Spleen (tissue), 11 donors: ENCODE measurements at regions not wholly inside any gene's neighbourhood (a gene's known extent, or its start where the extent isn't known, plus 50 kb on each side); places are given as distances from the start of the nearest gene placed in this dataset.

ENCODE experiments used
- DNase-seq: peaks from one replicate; pipeline ENCODE4 v3.0.0-alpha.2; 2020
- H3K27ac ChIP-seq, 8 donors: fragments of 200-600 bp; sonication (generic) in 7 of 8; 1 replicate in 4 of 8; 2 replicates in 4 of 8; pipeline versions ENCODE4 v1.5.0 to v1.8.0; 2016 to 2021; ENCODE audit warnings: inconsistent platforms in 4 of 8, mild to moderate bottlenecking in 4 of 8, moderate library complexity in 1 of 8
- H3K27me3 ChIP-seq, 7 donors: fragments of 200-600 bp; sonication (generic) in 6 of 7; replicated peaks in 1 of 7; 1 replicate in 4 of 7; 2 replicates in 3 of 7; pipeline versions ENCODE4 v1.5.0 to v1.8.0; 2016 to 2021; ENCODE audit warnings: inconsistent platforms in 3 of 7, mild to moderate bottlenecking in 1 of 7
- H3K36me3 ChIP-seq, 6 donors: fragments of 200-600 bp; sonication (generic) in 5 of 6; 1 replicate in 4 of 6; 2 replicates in 2 of 6; pipeline versions ENCODE4 v1.5.0 to v1.8.0; 2016 to 2021; ENCODE audit warnings: inconsistent platforms in 2 of 6
- H3K4me1 ChIP-seq, 6 donors: fragments of 200-600 bp; sonication (generic) in 5 of 6; 1 replicate in 3 of 6; 2 replicates in 3 of 6; pipeline versions ENCODE4 v1.5.0 to v1.8.0; 2016 to 2021; ENCODE audit warnings: inconsistent platforms in 3 of 6
- H3K4me3 ChIP-seq, 8 donors: fragments of 200-600 bp; sonication (generic) in 7 of 8; 1 replicate in 4 of 8; 2 replicates in 4 of 8; pipeline versions ENCODE4 v1.5.0 to v1.8.0; 2016 to 2021; ENCODE audit warnings: inconsistent platforms in 4 of 8, mild to moderate bottlenecking in 4 of 8, moderate library complexity in 2 of 8
- H3K9me3 ChIP-seq, 8 donors: fragments of 200-600 bp; sonication (generic) in 7 of 8; 1 replicate in 4 of 8; 2 replicates in 4 of 8; pipeline versions ENCODE4 v1.5.0 to v1.8.0; 2016 to 2021; ENCODE audit warnings: inconsistent platforms in 4 of 8
- CTCF ChIP-seq, 11 experiments: fragments of 200-600 bp in 7 of 11; fragments of 450-650 bp in 4 of 11; sonication (generic) in 4 of 11; IDR thresholded peaks in 8 of 11; conservative IDR thresholded peaks in 3 of 11; 1 replicate in 7 of 11; 2 replicates in 4 of 11; pipeline versions ENCODE4 v1.4.0 to v1.8.0; 2016 to 2021; ENCODE audit warnings: antibody characterized with exemption in 11 of 11, inconsistent platforms in 4 of 11, mild to moderate bottlenecking in 1 of 11
- POLR2A ChIP-seq, 3 donors: fragments of 450-650 bp; IDR thresholded peaks; one replicate each; pipeline ENCODE4 v1.5.1; 2017; ENCODE audit warnings: antibody characterized with exemption in 3 of 3, mild to moderate bottlenecking in 1 of 3
- POLR2AphosphoS5 ChIP-seq, 3 donors: sonication (generic); formaldehyde crosslinking; IDR thresholded peaks; one replicate each; pipeline ENCODE4 v1.5.1; 2017; ENCODE audit warnings: antibody characterized with exemption in 3 of 3
- WGBS, 5 donors: extraction: QIAGEN DNeasy Blood & Tissue Kit in 3 of 5; methylation state at CpG; one replicate each; pipeline versions ENCODE4 v1.1.5 to v1.1.7; 2013 to 2018; 5-methylcytosine and 5-hydroxymethylcytosine counted together
- intact Hi-C: fragments of 100-400 bp; cut with DNase I; formaldehyde crosslinking; loops from one replicate; pipeline ENCODE4 v1.15.0; 2023; ENCODE audit warnings: low total_unique reads
- donor health status: healthy with polysubstance abuse.
- donor health status: DM: no; HTN: no; CAD: no; lungs with moderate emphysema.
- donor health status: DM: no; HTN: no; CAD: no.
- donor health status: Bipolar disorder and iron deficiency.
- donor health status: healthy.
- donor health status: DM: no; HTN: no; CAD: no.
- donor health status: DM: yes; HTN: yes; CAD: no.

GRCh38 chr12:104833756-104834155 lies 124.3 kb downstream of the SLC41A2 start:
- DNase-seq, result no peak
- H3K27ac ChIP-seq, result no peak overlapping the region
- TF ChIP-seq POLR2AphosphoS5 (IDR thresholded peaks at IDR 0.05) (no peak), POLR2A (IDR thresholded peaks at IDR 0.05) (no peak), CTCF (IDR thresholded peaks at IDR 0.05 in 8 of 11, conservative IDR thresholded peaks at IDR 0.05 in 3 of 11) (no peak)
- no peak overlapping the region for H3K4me3 ChIP-seq
- no peaks in the 10 kb centered on the region for H3K9me3 ChIP-seq
- 83 to 92% (median 89%) methylated on average over 1 of the region's 1 CpG for WGBS, 5 donors
- intact Hi-C loops, result no loop called here
- no peaks in the 10 kb centered on the region for H3K27me3 ChIP-seq
- H3K4me1 ChIP-seq, result no peaks in the 10 kb centered on the region
- no peaks in the 10 kb centered on the region for H3K36me3 ChIP-seq

- no peak overlapping the region for H3K4me3 ChIP-seq
- H3K4me1 ChIP-seq, result no peaks in the 10 kb centered on the region
- TF ChIP-seq POLR2AphosphoS5 (IDR thresholded peaks at IDR 0.05) (no peak), CTCF (IDR thresholded peaks at IDR 0.05 in 8 of 11, conservative IDR thresholded peaks at IDR 0.05 in 3 of 11) (peak in 1 of 11 experiments; percentile 13), POLR2A (IDR thresholded peaks at IDR 0.05) (no peak)
- no peaks in the 10 kb centered on the region for H3K36me3 ChIP-seq
- 82 to 91% (median 85%) methylated on average over 7 of the region's 7 CpGs for WGBS, 5 donors
- H3K9me3 ChIP-seq, result peaks cover 0 to 30% (median 27%) of the 10 kb centered on the region in 8 donors
- DNase-seq, result no peak
- H3K27me3 ChIP-seq, result no peaks in the 10 kb centered on the region
- intact Hi-C loops, result no loop called here
- H3K27ac ChIP-seq, result no peak overlapping the region
Observed at GRCh38 chr12:104828015-104828414, 130.1 kb downstream of the SLC41A2 start.

GRCh38 chr12:104827587-104827986 lies 130.5 kb downstream of the SLC41A2 start:
- H3K4me3 ChIP-seq, result no peak overlapping the region
- WGBS, 5 donors, result 78 to 86% (median 80%) methylated on average over 9 of the region's 9 CpGs
- H3K27ac ChIP-seq, result no peak overlapping the region
- DNase-seq, result no peak
- intact Hi-C loops, result no loop called here
- H3K9me3 ChIP-seq, result peaks cover 0 to 30% (median 27%) of the 10 kb centered on the region in 8 donors
- H3K36me3 ChIP-seq, result no peaks in the 10 kb centered on the region
- H3K4me1 ChIP-seq, result no peaks in the 10 kb centered on the region
- no peak for TF ChIP-seq POLR2A (IDR thresholded peaks at IDR 0.05)
- no peak for TF ChIP-seq POLR2AphosphoS5 (IDR thresholded peaks at IDR 0.05)
- peak in 6 of 11 experiments; percentile 18 to 41 (median 34) for TF ChIP-seq CTCF (IDR thresholded peaks at IDR 0.05 in 8 of 11, conservative IDR thresholded peaks at IDR 0.05 in 3 of 11)
- no peaks in the 10 kb centered on the region for H3K27me3 ChIP-seq

GRCh38 chr12:104825408-104825807 lies 132.7 kb downstream of the SLC41A2 start:
- Histone ChIP-seq H3K4me3 (no peak overlapping the region), H3K9me3 (peaks cover 0 to 30% (median 27%) of the 10 kb centered on the region in 8 donors), H3K27ac (no peak overlapping the region), H3K36me3 (no peaks in the 10 kb centered on the region), H3K4me1 (no peaks in the 10 kb centered on the region), H3K27me3 (no peaks in the 10 kb centered on the region)
- 75 to 92% (median 84%) methylated on average over 2 of the region's 2 CpGs for WGBS, 5 donors
- TF ChIP-seq CTCF (IDR thresholded peaks at IDR 0.05 in 8 of 11, conservative IDR thresholded peaks at IDR 0.05 in 3 of 11) (peak in 4 of 11 experiments; percentile 15 to 33 (median 22)), POLR2AphosphoS5 (IDR thresholded peaks at IDR 0.05) (no peak), POLR2A (IDR thresholded peaks at IDR 0.05) (no peak)
- no peak for DNase-seq
- intact Hi-C loops, result no loop called here
